ENCODE measurements at regions not wholly inside any gene's neighbourhood (a gene's known extent, or its start where the extent isn't known, plus 50 kb on each side); places are given as distances from the start of the nearest gene placed in this dataset.

DNA sequence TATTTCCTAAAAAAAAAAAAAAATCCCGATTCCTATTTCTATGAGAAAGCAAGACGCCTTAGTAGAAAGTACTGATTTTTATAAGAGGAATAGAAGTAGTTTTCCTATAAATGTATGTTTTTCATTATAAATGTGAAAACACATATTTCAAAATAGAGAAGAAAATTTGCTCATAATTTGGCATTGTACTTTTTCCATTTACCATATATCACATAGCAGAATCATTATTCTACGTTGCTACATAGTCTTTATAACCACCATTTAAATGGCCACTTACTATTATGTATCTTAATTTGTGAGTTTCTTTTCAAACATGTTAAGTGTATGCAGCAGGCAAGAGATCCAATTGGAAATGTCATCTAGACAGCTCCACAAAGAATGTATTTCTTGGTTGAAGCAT lies 99.0 kb downstream of the CCDC34 start (continued):
- TF ChIP-seq ZNF354C (tag by site-specific recombination; IDR thresholded peaks at IDR 0.05; ENCODE audit: borderline replicate concordance, low read depth) = no peak
- no peak for TF ChIP-seq ZNF629 (tag by site-specific recombination; IDR thresholded peaks at IDR 0.05)

DNA sequence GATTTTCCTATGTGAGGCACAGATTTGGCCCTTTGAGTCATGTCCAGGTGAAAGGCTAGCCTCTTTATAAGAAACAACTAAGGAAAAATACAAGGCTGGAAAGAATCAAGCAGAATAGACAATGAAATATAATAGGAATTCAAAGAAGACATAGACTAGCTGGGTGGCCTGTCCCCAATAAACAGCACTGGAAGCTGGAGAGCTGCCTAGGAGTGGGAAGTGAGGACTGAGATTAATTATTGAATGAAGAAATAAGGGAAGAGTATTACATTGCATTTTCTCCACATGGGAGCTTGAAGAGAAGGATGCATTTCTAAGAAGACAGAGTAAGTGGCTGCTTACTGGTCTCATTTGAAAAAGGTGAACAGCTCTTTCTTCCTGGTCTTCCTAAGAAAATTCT lies 100.0 kb downstream of the CCDC34 start:
- H3K4me3 ChIP-seq (ENCODE audit: low read depth, low read length) = no peak overlapping the region
- no peaks in the 10 kb centered on the region for H3K36me3 ChIP-seq (ENCODE audit: control insufficient read depth in 2 of 2, insufficient read depth in 1 of 2, low read length in 2 of 2)
- no peaks in the 10 kb centered on the region for H3K4me1 ChIP-seq (ENCODE audit: control insufficient read depth, insufficient read depth, low read length)
- no peaks in the 10 kb centered on the region for H3K9me3 ChIP-seq (ENCODE audit: control insufficient read depth, insufficient read depth, low read depth, low read length)
- POLR2A ChIA-PET = no interaction called here
- no peak overlapping the region for H3K27ac ChIP-seq (ENCODE audit: extremely low read depth, low read depth, low read length)
- TF ChIP-seq RBAK (tag by site-specific recombination; IDR thresholded peaks at IDR 0.05) (no peak), ZNF514 (tag by site-specific recombination; IDR thresholded peaks at IDR 0.05) (no peak), ZNF184 (tag by site-specific recombination; IDR thresholded peaks at IDR 0.05) (no peak), ZNF132 (tag by site-specific recombination; IDR thresholded peaks at IDR 0.05; ENCODE audit: borderline replicate concordance) (no peak), ZNF174 (tag by site-specific recombination; IDR thresholded peaks at IDR 0.05) (no peak), ZNF76 (tag by site-specific recombination; IDR thresholded peaks at IDR 0.05; ENCODE audit: borderline replicate concordance, low read depth) (no peak), FEZF1 (tag by site-specific recombination; IDR thresholded peaks at IDR 0.05) (no peak), SP7 (tag by site-specific recombination; IDR thresholded peaks at IDR 0.05) (no peak), ZNF140 (tag by site-specific recombination; IDR thresholded peaks at IDR 0.05) (no peak), ZSCAN16 (tag by site-specific recombination; IDR thresholded peaks at IDR 0.05) (no peak), ZSCAN30 (tag by site-specific recombination; IDR thresholded peaks at IDR 0.05) (no peak), ZBTB17 (tag by site-specific recombination; IDR thresholded peaks at IDR 0.05) (no peak), KLF10 (tag by site-specific recombination; IDR thresholded peaks at IDR 0.05) (no peak), ZNF121 (tag by site-specific recombination; IDR thresholded peaks at IDR 0.05) (no peak)
- TF ChIP-seq, protein P1, sequence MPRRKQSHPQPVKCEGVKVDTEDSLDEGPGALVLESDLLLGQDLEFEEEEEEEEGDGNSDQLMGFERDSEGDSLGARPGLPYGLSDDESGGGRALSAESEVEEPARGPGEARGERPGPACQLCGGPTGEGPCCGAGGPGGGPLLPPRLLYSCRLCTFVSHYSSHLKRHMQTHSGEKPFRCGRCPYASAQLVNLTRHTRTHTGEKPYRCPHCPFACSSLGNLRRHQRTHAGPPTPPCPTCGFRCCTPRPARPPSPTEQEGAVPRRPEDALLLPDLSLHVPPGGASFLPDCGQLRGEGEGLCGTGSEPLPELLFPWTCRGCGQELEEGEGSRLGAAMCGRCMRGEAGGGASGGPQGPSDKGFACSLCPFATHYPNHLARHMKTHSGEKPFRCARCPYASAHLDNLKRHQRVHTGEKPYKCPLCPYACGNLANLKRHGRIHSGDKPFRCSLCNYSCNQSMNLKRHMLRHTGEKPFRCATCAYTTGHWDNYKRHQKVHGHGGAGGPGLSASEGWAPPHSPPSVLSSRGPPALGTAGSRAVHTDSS (tag by site-specific recombination; IDR thresholded peaks at IDR 0.05) = no peak
- TF ChIP-seq, protein P2, sequence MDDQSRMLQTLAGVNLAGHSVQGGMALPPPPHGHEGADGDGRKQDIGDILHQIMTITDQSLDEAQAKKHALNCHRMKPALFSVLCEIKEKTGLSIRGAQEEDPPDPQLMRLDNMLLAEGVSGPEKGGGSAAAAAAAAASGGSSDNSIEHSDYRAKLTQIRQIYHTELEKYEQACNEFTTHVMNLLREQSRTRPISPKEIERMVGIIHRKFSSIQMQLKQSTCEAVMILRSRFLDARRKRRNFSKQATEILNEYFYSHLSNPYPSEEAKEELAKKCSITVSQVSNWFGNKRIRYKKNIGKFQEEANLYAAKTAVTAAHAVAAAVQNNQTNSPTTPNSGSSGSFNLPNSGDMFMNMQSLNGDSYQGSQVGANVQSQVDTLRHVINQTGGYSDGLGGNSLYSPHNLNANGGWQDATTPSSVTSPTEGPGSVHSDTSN (CRISPR knock-in tag; IDR thresholded peaks at IDR 0.05) = no peak
- TF ChIP-seq, protein P3, sequence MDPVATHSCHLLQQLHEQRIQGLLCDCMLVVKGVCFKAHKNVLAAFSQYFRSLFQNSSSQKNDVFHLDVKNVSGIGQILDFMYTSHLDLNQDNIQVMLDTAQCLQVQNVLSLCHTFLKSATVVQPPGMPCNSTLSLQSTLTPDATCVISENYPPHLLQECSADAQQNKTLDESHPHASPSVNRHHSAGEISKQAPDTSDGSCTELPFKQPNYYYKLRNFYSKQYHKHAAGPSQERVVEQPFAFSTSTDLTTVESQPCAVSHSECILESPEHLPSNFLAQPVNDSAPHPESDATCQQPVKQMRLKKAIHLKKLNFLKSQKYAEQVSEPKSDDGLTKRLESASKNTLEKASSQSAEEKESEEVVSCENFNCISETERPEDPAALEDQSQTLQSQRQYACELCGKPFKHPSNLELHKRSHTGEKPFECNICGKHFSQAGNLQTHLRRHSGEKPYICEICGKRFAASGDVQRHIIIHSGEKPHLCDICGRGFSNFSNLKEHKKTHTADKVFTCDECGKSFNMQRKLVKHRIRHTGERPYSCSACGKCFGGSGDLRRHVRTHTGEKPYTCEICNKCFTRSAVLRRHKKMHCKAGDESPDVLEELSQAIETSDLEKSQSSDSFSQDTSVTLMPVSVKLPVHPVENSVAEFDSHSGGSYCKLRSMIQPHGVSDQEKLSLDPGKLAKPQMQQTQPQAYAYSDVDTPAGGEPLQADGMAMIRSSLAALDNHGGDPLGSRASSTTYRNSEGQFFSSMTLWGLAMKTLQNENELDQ (tag by site-specific recombination; IDR thresholded peaks at IDR 0.05; ENCODE audit: low read depth) = no peak
- TF ChIP-seq, protein P4, sequence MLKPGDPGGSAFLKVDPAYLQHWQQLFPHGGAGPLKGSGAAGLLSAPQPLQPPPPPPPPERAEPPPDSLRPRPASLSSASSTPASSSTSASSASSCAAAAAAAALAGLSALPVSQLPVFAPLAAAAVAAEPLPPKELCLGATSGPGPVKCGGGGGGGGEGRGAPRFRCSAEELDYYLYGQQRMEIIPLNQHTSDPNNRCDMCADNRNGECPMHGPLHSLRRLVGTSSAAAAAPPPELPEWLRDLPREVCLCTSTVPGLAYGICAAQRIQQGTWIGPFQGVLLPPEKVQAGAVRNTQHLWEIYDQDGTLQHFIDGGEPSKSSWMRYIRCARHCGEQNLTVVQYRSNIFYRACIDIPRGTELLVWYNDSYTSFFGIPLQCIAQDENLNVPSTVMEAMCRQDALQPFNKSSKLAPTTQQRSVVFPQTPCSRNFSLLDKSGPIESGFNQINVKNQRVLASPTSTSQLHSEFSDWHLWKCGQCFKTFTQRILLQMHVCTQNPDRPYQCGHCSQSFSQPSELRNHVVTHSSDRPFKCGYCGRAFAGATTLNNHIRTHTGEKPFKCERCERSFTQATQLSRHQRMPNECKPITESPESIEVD (tag by site-specific recombination; IDR thresholded peaks at IDR 0.05) = no peak
- CTCF ChIA-PET = no interaction called here
